ACC112 (cell line): ENCODE measurements at regions not wholly inside any gene's neighbourhood (a gene's known extent, or its start where the extent isn't known, plus 50 kb on each side); places are given as distances from the start of the nearest gene placed in this dataset.
A peak's percentile ranks its signal among the peaks of the same experiment; 100 is the strongest.

ENCODE experiments used
- H2AFZ ChIP-seq: fragments of 200-600 bp; sonication (generic); one replicate; pipeline ENCODE4 v1.6.0; 2017; ENCODE audit warnings: antibody characterized with exemption, low read length; ENCODE audit not compliant: unreplicated experiment
- H3K27ac ChIP-seq: fragments of 200-600 bp; sonication (generic); 2 replicates; pipeline ENCODE4 v1.5.1; 2014; ENCODE audit warnings: low read depth, mild to moderate bottlenecking, antibody characterized with exemption, low read length, moderate library complexity
- H3K27me3 ChIP-seq: fragments of 200-600 bp; sonication (generic); 2 replicates; pipeline ENCODE4 v1.6.1; 2014; ENCODE audit warnings: mild to moderate bottlenecking, antibody characterized with exemption, low read length, moderate library complexity, mixed read lengths; ENCODE audit not compliant: insufficient read depth
- H3K36me3 ChIP-seq: fragments of 200-600 bp; sonication (generic); 2 replicates; pipeline ENCODE4 v1.6.1; 2016; ENCODE audit warnings: mild to moderate bottlenecking, antibody characterized with exemption, low read length, moderate library complexity, mixed read lengths; ENCODE audit not compliant: insufficient read depth
- H3K4me1 ChIP-seq: fragments of 200-600 bp; sonication (generic); one replicate; pipeline ENCODE4 v1.6.1; 2016; ENCODE audit warnings: low read length, mixed read lengths; ENCODE audit not compliant: insufficient read depth, unreplicated experiment, control insufficient read depth
- H3K4me3 ChIP-seq: fragments of 200-600 bp; sonication (generic); 2 replicates; pipeline ENCODE4 v1.5.1; 2014; ENCODE audit warnings: mild to moderate bottlenecking, low read depth, low read length
- H3K79me2 ChIP-seq: fragments of 200-600 bp; sonication (generic); one replicate; pipeline ENCODE4 v1.6.0; 2016; ENCODE audit warnings: low read length; ENCODE audit not compliant: control insufficient read depth, unreplicated experiment, insufficient read depth

- peaks cover 65% of the 10 kb centered on the region for H3K27me3 ChIP-seq
- H2AFZ ChIP-seq = no peak overlapping the region
- no peak overlapping the region for H3K27ac ChIP-seq
Observed at GRCh38 chr18:25962919-25963318, 127.5 kb downstream of the SS18 start.

DNA sequence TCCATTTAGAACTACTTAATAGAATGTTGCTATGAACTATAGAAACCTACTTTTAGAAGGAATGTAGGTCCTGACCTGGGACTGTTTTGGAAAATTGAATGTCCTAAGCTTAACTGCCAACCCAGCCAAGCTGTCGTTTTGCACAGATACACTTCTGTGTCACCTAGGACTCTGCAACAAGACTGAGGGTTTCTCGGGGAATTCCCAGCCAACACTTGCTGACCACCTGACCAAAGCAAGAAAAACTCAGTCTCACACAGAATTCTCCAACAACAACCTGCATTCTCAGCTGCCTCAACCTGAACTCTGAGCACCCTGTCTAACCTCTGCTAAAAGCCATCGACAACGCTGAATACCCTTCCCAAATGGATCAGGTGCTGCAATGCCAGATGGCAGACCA, 128.2 kb downstream of the SS18 start:
- no peaks in the 10 kb centered on the region for H3K4me1 ChIP-seq
- no peaks in the 10 kb centered on the region for H3K36me3 ChIP-seq
- no peak overlapping the region for H2AFZ ChIP-seq

More at GRCh38 chr18:25962919-25963318, 127.5 kb downstream of the SS18 start:
- H3K79me2 ChIP-seq = no peaks in the 10 kb centered on the region
- no peak overlapping the region for H3K4me3 ChIP-seq
- no peaks in the 10 kb centered on the region for H3K4me1 ChIP-seq
- H3K36me3 ChIP-seq = no peaks in the 10 kb centered on the region

GRCh38 chr18:25957017-25957416, 133.4 kb downstream of the SS18 start:
- H3K4me3 ChIP-seq = no peak overlapping the region
- peaks cover 12% of the 10 kb centered on the region for H3K27me3 ChIP-seq
- no peaks in the 10 kb centered on the region for H3K4me1 ChIP-seq
- H2AFZ ChIP-seq = no peak overlapping the region
- no peaks in the 10 kb centered on the region for H3K79me2 ChIP-seq
- H3K27ac ChIP-seq = no peak overlapping the region
- H3K36me3 ChIP-seq = no peaks in the 10 kb centered on the region

More for the DNA sequence above, 128.2 kb downstream of the SS18 start:
- Histone ChIP-seq H3K27me3 (peaks cover 57% of the 10 kb centered on the region), H3K4me3 (no peak overlapping the region), H3K79me2 (no peaks in the 10 kb centered on the region), H3K27ac (no peak overlapping the region)

DNA sequence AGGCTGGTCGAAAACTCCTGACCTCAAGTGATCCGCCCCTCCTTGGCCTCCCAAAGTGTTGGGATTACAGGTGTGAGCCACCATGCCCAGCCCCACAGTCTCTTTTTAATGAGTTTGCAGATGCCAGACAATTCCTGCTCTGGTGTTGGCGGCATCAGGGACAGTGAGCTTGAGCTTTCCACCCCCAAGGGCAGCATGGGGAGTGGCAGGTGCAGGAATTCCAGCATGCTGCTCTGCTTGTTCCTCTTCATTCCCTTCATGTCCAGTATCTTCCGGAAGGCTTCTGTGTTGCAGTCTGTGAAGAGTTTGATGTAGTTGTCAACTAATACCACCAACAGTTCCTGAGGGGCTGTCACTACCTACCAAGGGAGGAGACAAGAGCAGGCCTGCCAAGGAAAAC, 137.3 kb downstream of the SS18 start:
- H3K27ac ChIP-seq = no peak overlapping the region
- peak overlapping the region; percentile 21 for H2AFZ ChIP-seq
- peak overlapping the region; percentile 29; the same call in 1 of the 2 replicates for H3K4me3 ChIP-seq

DNA sequence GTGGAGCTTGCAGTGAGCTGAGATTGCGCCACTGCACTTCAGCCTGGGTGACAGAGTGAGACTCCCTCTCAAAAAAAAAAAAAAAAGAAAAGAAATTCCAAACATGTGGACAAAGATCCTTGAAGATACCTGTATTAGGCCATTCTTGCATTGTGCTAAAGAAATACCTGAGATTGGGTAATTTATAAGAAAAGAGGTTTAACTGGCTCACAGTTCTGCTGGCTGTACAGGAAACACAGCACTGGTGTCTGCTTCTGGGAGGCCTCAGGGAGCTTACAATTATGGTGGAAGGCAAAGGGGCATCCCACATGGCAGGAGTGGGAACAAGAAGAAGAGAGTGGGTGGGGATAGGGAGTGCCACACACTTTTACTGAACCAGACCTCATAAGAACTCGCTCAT, 140.1 kb downstream of the SS18 start:
- Histone ChIP-seq H3K79me2 (no peaks in the 10 kb centered on the region), H3K27ac (no peak overlapping the region), H3K27me3 (peaks cover 17% of the 10 kb centered on the region; the same call in 1 of the 2 replicates), H3K4me1 (no peaks in the 10 kb centered on the region), H3K36me3 (no peaks in the 10 kb centered on the region), H3K4me3 (no peak overlapping the region), H2AFZ (no peak overlapping the region)

More for the DNA sequence above, 137.3 kb downstream of the SS18 start:
- Histone ChIP-seq H3K27me3 (no peaks in the 10 kb centered on the region; the same call in 1 of the 2 replicates), H3K4me1 (no peaks in the 10 kb centered on the region), H3K79me2 (no peaks in the 10 kb centered on the region), H3K36me3 (no peaks in the 10 kb centered on the region)

GRCh38 chr18:25946540-25946939, 143.9 kb downstream of the SS18 start:
- peaks cover 22% of the 10 kb centered on the region; the same call in 1 of the 2 replicates for H3K27me3 ChIP-seq
- no peak overlapping the region for H2AFZ ChIP-seq
- H3K4me1 ChIP-seq = no peaks in the 10 kb centered on the region
- no peaks in the 10 kb centered on the region for H3K79me2 ChIP-seq
- H3K36me3 ChIP-seq = no peaks in the 10 kb centered on the region
- H3K4me3 ChIP-seq = no peak overlapping the region
- H3K27ac ChIP-seq = no peak overlapping the region

DNA sequence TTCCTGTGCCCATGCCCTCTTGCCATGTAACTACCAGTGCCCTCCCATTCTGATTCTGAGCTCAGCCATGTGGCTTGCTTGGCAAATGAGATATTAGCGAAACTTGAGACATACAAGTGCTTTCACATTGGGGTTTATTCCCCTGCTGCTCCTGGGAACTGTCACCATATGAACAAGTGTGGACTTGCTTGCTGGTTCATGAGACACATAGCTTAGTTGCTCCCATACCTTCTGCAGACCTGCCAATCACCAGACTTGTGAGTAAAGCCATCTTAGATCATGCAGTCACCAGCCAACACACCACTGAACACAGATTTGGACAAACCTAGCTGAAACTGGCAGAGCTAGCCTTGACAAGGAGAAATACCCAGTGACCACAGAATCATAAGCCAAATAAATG, 155.1 kb downstream of the SS18 start:
- Histone ChIP-seq H2AFZ (no peak overlapping the region), H3K27ac (no peak overlapping the region), H3K4me3 (no peak overlapping the region), H3K4me1 (no peaks in the 10 kb centered on the region), H3K36me3 (no peaks in the 10 kb centered on the region), H3K79me2 (no peaks in the 10 kb centered on the region), H3K27me3 (peaks cover 17% of the 10 kb centered on the region)

DNA sequence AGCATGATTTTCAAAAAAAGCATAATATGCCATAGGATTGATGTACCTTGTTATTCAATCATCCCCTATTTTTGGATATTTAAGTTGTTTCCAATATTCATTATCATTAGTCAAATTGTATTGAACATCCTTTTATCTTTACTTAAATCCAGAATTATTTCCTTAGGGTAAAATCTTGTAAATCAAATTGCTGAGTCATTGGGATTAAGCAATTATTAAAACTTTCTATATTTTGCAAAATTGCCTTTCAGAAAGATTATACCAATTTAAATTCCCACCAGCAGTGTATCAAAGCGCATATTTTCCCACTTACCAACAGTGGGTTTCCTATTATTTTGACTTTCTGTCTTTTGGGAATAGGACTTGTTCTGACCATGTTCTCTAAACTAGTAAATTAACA, 159.3 kb downstream of the SS18 start:
- H2AFZ ChIP-seq = no peak overlapping the region
- no peaks in the 10 kb centered on the region for H3K36me3 ChIP-seq
- no peaks in the 10 kb centered on the region for H3K79me2 ChIP-seq
- peaks cover 3% of the 10 kb centered on the region; the same call in 1 of the 2 replicates for H3K27me3 ChIP-seq
- H3K4me1 ChIP-seq = no peaks in the 10 kb centered on the region
- no peak overlapping the region for H3K4me3 ChIP-seq
- no peak overlapping the region for H3K27ac ChIP-seq

DNA sequence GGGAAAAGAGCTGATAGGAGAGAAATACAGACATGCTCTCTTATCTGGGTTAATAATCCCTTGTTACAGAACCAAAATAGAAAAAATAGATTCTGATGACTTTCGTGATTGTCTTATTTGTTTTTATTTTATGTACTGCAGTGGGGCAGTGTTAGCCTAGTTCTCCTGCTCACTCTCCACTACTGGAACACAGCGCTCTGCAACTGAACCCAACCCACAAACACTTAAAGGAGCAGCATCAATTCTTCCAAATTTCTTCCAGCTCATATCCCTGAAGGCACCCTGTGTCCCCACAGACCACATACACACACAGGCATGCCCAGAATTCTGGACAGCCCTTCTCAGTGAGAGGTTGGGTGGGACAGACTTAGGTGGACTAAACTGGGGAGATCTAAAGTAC, 160.6 kb downstream of the SS18 start:
- H2AFZ ChIP-seq = no peak overlapping the region
- H3K36me3 ChIP-seq = no peaks in the 10 kb centered on the region
- H3K4me3 ChIP-seq = no peak overlapping the region
- H3K4me1 ChIP-seq = no peaks in the 10 kb centered on the region
- peaks cover 3% of the 10 kb centered on the region; the same call in 1 of the 2 replicates for H3K27me3 ChIP-seq
- H3K27ac ChIP-seq = no peak overlapping the region
- H3K79me2 ChIP-seq = no peaks in the 10 kb centered on the region

DNA sequence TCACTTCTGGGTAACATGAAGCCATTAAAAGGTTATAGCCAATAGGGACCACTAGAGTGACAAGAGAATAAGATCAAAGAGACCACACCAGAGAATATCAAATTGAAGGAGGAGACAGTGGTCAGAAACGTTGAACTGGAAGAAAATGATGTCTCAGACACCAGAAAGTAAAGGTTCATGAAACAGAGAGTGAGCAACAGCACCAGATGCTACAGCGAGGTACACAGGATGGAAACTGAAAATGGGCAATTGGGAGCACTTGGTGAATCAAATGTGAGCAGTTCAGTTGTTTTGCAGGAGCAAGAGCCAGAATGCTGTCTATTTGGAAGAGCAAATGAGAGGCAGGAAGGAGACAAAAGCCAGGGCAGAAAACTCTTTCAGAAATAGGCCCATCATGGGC, 162.6 kb downstream of the SS18 start:
- Histone ChIP-seq H3K4me1 (no peaks in the 10 kb centered on the region), H3K27me3 (peaks cover 3% of the 10 kb centered on the region; the same call in 1 of the 2 replicates), H3K79me2 (no peaks in the 10 kb centered on the region), H3K27ac (no peak overlapping the region), H3K36me3 (no peaks in the 10 kb centered on the region), H3K4me3 (no peak overlapping the region), H2AFZ (no peak overlapping the region)

DNA sequence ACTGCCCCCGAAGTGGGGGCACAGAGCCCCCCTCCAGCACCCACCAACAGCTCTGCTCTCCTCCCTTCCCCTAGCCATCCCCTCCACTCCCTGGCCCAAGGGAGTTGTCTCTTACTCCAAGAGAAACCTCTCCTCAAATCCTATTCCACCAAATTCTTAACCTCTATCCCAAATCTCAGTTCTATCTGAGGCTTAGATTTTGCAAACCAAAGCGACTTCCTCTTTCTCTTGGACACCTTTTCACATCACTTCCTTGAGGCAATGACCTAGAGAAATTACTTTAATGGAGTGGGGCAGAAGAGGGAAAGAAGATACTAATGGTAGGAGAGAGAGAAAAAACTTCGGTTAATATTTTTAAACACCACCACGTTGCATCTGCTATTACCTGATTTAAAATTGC, 167.2 kb downstream of the SS18 start:
- Histone ChIP-seq H3K79me2 (no peaks in the 10 kb centered on the region), H3K27me3 (0 out of 2 replicates have a peak, but pooled peaks cover 3% of the 10 kb centered on the region), H2AFZ (no peak overlapping the region), H3K36me3 (no peaks in the 10 kb centered on the region), H3K4me3 (no peak overlapping the region), H3K27ac (no peak overlapping the region), H3K4me1 (no peaks in the 10 kb centered on the region)
